ENCODE measurements at regions not wholly inside any gene's neighbourhood (a gene's known extent, or its start where the extent isn't known, plus 50 kb on each side); places are given as distances from the start of the nearest gene placed in this dataset.

DNA sequence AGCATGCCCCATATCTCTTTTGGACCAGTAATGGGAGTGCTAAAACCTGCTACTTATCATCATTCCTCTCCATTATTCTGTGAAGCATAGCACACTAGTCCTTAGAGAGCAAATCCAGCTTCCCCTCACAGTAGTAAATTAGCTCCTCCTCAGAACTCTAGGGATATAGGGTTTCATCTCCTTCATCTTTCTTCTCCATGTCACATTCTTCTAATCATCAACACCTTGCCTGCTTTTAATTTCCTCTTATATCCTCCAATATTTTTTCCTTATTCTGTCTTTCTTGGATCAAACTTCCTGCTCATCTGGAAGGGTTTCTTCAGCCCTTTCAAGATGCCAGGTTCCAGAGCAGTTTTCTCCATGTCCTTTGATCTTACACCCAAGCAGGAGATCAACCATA, 321.4 kb upstream of the ACVR2A start (continued):
- TF ChIP-seq, protein P1, sequence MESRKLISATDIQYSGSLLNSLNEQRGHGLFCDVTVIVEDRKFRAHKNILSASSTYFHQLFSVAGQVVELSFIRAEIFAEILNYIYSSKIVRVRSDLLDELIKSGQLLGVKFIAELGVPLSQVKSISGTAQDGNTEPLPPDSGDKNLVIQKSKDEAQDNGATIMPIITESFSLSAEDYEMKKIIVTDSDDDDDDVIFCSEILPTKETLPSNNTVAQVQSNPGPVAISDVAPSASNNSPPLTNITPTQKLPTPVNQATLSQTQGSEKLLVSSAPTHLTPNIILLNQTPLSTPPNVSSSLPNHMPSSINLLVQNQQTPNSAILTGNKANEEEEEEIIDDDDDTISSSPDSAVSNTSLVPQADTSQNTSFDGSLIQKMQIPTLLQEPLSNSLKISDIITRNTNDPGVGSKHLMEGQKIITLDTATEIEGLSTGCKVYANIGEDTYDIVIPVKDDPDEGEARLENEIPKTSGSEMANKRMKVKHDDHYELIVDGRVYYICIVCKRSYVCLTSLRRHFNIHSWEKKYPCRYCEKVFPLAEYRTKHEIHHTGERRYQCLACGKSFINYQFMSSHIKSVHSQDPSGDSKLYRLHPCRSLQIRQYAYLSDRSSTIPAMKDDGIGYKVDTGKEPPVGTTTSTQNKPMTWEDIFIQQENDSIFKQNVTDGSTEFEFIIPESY (IDR thresholded peaks at IDR 0.05; ENCODE audit: extremely low read depth, insufficient replicate concordance, low read length) = no peak
- TF ChIP-seq SRF (IDR thresholded peaks at IDR 0.05; ENCODE audit: low read depth) = no peak

DNA sequence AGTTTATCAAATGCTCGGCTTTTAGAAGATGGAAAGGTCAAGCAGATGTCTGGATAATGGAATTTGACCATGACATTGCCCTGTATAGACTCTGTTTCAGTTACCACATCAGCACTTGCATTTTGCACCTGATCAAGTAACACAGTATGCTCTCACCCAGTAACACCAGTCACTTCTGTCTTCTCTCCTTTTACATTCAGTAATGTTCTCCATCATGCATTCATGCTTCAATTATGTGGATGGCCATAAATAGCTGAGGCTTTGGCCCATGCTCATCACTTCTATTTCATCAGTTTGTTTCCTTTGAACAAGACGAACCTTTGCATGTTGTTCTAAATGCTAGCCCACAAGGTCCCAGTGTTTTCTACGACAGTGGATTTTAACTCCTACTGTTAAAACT, 322.9 kb upstream of the ACVR2A start:
- H3K9me2 ChIP-seq (ENCODE audit: insufficient read depth) = no peaks in the 10 kb centered on the region
- no peaks in the 10 kb centered on the region for H3K79me2 ChIP-seq (ENCODE audit: insufficient read depth, low read length)
- intact Hi-C loops (cut with micrococcal nuclease) = no loop called here
- no peaks in the 10 kb centered on the region for H3K27me3 ChIP-seq (ENCODE audit: insufficient read depth, low read length)
- no TSS peak for BruUV-seq (replicated peaks)
- no peaks in the 10 kb centered on the region for H3K4me1 ChIP-seq (ENCODE audit: control insufficient read depth in 1 of 2, insufficient read depth in 2 of 2, low read length in 2 of 2)
- H3K9me3 ChIP-seq (ENCODE audit: control insufficient read depth in 1 of 2, insufficient read depth in 1 of 2, low read depth in 1 of 2, low read length in 2 of 2) = no peaks in the 10 kb centered on the region
- H2AFZ ChIP-seq (ENCODE audit: low read depth, low read length, poor library complexity, severe bottlenecking) = no peak overlapping the region
- H3K4me2 ChIP-seq (ENCODE audit: low read length) = no peak overlapping the region
- no peaks in the 10 kb centered on the region for H3K36me3 ChIP-seq (ENCODE audit: control insufficient read depth in 1 of 2, insufficient read depth in 2 of 2, low read length in 2 of 2)
- CTCF ChIA-PET = no interaction called here
- POLR2A ChIA-PET = no interaction called here
- no peak overlapping the region for H3K27ac ChIP-seq (ENCODE audit: low read depth, low read length)
- H3K4me3 ChIP-seq (replicated peaks in 1 of 2; ENCODE audit: low read depth in 1 of 2, low read length in 2 of 2) = no peak overlapping the region
- H4K20me1 ChIP-seq (ENCODE audit: insufficient read depth) = no peaks in the 10 kb centered on the region
- no peak for TF ChIP-seq CEBPB (IDR thresholded peaks at IDR 0.05; ENCODE audit: low read depth)
- no peak for TF ChIP-seq SIN3A (IDR thresholded peaks at IDR 0.05; ENCODE audit: low read depth)
- no peak for TF ChIP-seq ZNF274 (IDR thresholded peaks at IDR 0.05; ENCODE audit: low read depth, low read length)
- no peak for TF ChIP-seq SP1 (IDR thresholded peaks at IDR 0.05; ENCODE audit: low read depth)
- no peak for TF ChIP-seq ELF1 (IDR thresholded peaks at IDR 0.05; ENCODE audit: borderline replicate concordance, low read depth)
- no peak for TF ChIP-seq SRF (IDR thresholded peaks at IDR 0.05; ENCODE audit: low read depth)
- TF ChIP-seq, protein P2, sequence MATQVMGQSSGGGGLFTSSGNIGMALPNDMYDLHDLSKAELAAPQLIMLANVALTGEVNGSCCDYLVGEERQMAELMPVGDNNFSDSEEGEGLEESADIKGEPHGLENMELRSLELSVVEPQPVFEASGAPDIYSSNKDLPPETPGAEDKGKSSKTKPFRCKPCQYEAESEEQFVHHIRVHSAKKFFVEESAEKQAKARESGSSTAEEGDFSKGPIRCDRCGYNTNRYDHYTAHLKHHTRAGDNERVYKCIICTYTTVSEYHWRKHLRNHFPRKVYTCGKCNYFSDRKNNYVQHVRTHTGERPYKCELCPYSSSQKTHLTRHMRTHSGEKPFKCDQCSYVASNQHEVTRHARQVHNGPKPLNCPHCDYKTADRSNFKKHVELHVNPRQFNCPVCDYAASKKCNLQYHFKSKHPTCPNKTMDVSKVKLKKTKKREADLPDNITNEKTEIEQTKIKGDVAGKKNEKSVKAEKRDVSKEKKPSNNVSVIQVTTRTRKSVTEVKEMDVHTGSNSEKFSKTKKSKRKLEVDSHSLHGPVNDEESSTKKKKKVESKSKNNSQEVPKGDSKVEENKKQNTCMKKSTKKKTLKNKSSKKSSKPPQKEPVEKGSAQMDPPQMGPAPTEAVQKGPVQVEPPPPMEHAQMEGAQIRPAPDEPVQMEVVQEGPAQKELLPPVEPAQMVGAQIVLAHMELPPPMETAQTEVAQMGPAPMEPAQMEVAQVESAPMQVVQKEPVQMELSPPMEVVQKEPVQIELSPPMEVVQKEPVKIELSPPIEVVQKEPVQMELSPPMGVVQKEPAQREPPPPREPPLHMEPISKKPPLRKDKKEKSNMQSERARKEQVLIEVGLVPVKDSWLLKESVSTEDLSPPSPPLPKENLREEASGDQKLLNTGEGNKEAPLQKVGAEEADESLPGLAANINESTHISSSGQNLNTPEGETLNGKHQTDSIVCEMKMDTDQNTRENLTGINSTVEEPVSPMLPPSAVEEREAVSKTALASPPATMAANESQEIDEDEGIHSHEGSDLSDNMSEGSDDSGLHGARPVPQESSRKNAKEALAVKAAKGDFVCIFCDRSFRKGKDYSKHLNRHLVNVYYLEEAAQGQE (IDR thresholded peaks at IDR 0.05; ENCODE audit: low read depth) = no peak
- TF ChIP-seq CBX3 (IDR thresholded peaks at IDR 0.05; ENCODE audit: low read depth) = no peak
- TF ChIP-seq, protein P3, sequence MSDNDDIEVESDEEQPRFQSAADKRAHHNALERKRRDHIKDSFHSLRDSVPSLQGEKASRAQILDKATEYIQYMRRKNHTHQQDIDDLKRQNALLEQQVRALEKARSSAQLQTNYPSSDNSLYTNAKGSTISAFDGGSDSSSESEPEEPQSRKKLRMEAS (IDR thresholded peaks at IDR 0.05) = no peak
- TF ChIP-seq EZH2 (IDR thresholded peaks at IDR 0.05) = no peak
- no peak for TF ChIP-seq JUND (IDR thresholded peaks at IDR 0.05)
- TF ChIP-seq, protein P4, sequence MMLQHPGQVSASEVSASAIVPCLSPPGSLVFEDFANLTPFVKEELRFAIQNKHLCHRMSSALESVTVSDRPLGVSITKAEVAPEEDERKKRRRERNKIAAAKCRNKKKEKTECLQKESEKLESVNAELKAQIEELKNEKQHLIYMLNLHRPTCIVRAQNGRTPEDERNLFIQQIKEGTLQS (IDR thresholded peaks at IDR 0.05) = no peak
- RAD21 ChIA-PET (ENCODE audit: low non-redundant PET in 1 of 2, low total read pairs in 2 of 2, uncharacterized antibody in 2 of 2, unreplicated experiment in 2 of 2) = no interaction called here
- H3K9ac ChIP-seq (ENCODE audit: low read length) = no peak overlapping the region
- no peak for DNase-seq (ENCODE audit: low read depth, low spot score)
- no peak for ATAC-seq
